ENCODE measurements at regions not wholly inside any gene's neighbourhood (a gene's known extent, or its start where the extent isn't known, plus 50 kb on each side); places are given as distances from the start of the nearest gene placed in this dataset.

DNA sequence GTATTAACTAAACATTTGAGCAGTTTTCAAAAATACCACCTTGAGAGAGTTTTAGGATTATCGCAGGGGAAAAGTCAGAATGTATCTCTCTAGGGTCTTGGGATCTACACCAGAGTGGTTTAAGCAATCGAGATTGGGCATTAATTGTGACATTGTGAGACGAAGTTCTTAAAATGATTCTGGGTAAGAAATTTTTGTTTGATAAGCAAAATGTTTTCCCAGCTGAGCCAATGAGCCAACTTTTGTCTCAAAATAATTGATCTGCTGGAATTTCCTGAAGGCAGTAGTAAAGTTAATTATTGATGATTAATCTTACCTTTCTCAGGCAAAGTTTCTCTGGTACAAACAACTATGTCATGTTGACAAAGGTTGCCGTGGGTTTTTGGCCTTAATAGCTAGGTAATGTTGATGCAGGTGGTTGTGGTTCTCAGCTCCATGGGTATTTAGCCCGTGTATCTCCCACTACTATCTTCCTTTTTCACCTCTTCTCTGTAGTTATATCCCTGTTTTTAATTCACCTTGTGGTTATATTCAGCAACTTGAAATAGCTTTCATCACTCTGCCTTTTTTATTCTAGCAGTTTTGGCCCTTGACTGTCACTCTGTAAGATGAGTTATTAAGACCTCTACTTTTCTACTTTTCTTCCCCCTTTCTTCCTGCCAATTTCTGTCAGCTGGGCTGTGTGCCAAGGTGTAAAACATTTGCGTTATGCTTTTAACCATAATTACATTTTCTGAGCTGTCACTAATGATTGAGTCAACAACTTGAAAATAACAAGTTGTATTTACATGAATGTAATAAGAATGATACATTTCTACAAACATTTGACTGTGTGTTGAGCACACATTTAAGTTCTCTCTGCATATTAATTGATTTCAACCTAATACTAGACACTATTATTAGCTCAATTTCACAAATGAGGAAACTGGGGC lies 368.3 kb upstream of the BTBD3 start (continued):
- TF ChIP-seq, protein P1, sequence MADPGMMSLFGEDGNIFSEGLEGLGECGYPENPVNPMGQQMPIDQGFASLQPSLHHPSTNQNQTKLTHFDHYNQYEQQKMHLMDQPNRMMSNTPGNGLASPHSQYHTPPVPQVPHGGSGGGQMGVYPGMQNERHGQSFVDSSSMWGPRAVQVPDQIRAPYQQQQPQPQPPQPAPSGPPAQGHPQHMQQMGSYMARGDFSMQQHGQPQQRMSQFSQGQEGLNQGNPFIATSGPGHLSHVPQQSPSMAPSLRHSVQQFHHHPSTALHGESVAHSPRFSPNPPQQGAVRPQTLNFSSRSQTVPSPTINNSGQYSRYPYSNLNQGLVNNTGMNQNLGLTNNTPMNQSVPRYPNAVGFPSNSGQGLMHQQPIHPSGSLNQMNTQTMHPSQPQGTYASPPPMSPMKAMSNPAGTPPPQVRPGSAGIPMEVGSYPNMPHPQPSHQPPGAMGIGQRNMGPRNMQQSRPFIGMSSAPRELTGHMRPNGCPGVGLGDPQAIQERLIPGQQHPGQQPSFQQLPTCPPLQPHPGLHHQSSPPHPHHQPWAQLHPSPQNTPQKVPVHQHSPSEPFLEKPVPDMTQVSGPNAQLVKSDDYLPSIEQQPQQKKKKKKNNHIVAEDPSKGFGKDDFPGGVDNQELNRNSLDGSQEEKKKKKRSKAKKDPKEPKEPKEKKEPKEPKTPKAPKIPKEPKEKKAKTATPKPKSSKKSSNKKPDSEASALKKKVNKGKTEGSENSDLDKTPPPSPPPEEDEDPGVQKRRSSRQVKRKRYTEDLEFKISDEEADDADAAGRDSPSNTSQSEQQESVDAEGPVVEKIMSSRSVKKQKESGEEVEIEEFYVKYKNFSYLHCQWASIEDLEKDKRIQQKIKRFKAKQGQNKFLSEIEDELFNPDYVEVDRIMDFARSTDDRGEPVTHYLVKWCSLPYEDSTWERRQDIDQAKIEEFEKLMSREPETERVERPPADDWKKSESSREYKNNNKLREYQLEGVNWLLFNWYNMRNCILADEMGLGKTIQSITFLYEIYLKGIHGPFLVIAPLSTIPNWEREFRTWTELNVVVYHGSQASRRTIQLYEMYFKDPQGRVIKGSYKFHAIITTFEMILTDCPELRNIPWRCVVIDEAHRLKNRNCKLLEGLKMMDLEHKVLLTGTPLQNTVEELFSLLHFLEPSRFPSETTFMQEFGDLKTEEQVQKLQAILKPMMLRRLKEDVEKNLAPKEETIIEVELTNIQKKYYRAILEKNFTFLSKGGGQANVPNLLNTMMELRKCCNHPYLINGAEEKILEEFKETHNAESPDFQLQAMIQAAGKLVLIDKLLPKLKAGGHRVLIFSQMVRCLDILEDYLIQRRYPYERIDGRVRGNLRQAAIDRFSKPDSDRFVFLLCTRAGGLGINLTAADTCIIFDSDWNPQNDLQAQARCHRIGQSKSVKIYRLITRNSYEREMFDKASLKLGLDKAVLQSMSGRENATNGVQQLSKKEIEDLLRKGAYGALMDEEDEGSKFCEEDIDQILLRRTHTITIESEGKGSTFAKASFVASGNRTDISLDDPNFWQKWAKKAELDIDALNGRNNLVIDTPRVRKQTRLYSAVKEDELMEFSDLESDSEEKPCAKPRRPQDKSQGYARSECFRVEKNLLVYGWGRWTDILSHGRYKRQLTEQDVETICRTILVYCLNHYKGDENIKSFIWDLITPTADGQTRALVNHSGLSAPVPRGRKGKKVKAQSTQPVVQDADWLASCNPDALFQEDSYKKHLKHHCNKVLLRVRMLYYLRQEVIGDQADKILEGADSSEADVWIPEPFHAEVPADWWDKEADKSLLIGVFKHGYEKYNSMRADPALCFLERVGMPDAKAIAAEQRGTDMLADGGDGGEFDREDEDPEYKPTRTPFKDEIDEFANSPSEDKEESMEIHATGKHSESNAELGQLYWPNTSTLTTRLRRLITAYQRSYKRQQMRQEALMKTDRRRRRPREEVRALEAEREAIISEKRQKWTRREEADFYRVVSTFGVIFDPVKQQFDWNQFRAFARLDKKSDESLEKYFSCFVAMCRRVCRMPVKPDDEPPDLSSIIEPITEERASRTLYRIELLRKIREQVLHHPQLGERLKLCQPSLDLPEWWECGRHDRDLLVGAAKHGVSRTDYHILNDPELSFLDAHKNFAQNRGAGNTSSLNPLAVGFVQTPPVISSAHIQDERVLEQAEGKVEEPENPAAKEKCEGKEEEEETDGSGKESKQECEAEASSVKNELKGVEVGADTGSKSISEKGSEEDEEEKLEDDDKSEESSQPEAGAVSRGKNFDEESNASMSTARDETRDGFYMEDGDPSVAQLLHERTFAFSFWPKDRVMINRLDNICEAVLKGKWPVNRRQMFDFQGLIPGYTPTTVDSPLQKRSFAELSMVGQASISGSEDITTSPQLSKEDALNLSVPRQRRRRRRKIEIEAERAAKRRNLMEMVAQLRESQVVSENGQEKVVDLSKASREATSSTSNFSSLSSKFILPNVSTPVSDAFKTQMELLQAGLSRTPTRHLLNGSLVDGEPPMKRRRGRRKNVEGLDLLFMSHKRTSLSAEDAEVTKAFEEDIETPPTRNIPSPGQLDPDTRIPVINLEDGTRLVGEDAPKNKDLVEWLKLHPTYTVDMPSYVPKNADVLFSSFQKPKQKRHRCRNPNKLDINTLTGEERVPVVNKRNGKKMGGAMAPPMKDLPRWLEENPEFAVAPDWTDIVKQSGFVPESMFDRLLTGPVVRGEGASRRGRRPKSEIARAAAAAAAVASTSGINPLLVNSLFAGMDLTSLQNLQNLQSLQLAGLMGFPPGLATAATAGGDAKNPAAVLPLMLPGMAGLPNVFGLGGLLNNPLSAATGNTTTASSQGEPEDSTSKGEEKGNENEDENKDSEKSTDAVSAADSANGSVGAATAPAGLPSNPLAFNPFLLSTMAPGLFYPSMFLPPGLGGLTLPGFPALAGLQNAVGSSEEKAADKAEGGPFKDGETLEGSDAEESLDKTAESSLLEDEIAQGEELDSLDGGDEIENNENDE (IDR thresholded peaks at IDR 0.05; ENCODE audit: insufficient replicate concordance, low read length) = no peak
- no peak for TF ChIP-seq SIRT6 (IDR thresholded peaks at IDR 0.05; ENCODE audit: low read length)
- no peak for TF ChIP-seq TCF12 (IDR thresholded peaks at IDR 0.05; ENCODE audit: low read depth, low read length)
- TF ChIP-seq E2F6 (IDR thresholded peaks at IDR 0.05) = no peak
- no peak for TF ChIP-seq SIX5 (IDR thresholded peaks at IDR 0.05; ENCODE audit: low read depth, low read length)
- TF ChIP-seq SP4 (IDR thresholded peaks at IDR 0.05; ENCODE audit: low read length) = no peak
- TF ChIP-seq CBX5 (IDR thresholded peaks at IDR 0.05; ENCODE audit: low read depth, low read length) = no peak
- no peak for TF ChIP-seq EP300 (IDR thresholded peaks at IDR 0.05; ENCODE audit: borderline replicate concordance in 1 of 2, low read depth in 2 of 2, low read length in 2 of 2)
- no peak for TF ChIP-seq BACH1 (IDR thresholded peaks at IDR 0.05; ENCODE audit: low read length)
- no peak for TF ChIP-seq RBBP5 (IDR thresholded peaks at IDR 0.05; ENCODE audit: borderline replicate concordance, low read depth, low read length)

Data from H1 (cell line).